ENCODE measurements at regions not wholly inside any gene's neighbourhood (a gene's known extent, or its start where the extent isn't known, plus 50 kb on each side); places are given as distances from the start of the nearest gene placed in this dataset.
A peak's percentile ranks its signal among the peaks of the same experiment; 100 is the strongest.

DNA sequence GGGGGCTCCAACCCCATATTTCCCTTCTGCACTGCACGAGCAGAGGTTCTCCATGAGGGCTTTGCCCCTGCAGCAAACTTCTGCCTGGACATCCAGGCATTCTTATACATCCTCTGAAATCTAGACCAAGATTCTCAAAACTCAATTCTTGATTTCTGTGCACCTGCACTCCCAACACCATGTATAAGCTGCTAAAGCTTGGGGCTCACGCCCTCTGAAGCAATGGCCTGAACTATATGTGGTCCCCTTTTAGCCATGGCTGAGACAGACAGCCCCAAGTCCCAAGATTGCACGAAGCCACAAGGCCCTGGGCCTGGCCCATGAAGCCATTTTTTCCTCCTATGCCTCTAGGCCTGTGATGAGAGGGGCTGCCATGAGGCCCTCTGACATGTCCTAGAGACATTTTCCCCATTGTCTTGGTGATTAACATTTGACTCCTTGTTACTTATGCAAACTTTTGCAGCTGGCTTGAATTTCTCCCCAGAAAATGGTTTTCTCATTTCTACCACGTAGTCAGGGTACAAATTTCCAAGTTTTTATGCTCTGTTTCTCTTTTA is 468.0 kb upstream of the SLIT2 start:
- intact Hi-C loops (cut with DNase I), result no loop called here
- no peak for DNase-seq
- Histone ChIP-seq H3K36me3 (replicated peaks in 1 of 2) (no peaks in the 10 kb centered on the region), H3K27me3 (no peaks in the 10 kb centered on the region), H3K4me1 (replicated peaks in 1 of 2) (no peaks in the 10 kb centered on the region), H3K4me3 (no peak overlapping the region), H3K27ac (no peak overlapping the region), H3K9me3 (replicated peaks in 1 of 3) (no peaks in the 10 kb centered on the region)
- 72 to 95% (median 82%) methylated on average over 4 of the region's 4 CpGs for WGBS, 4 donors
- no peak for TF ChIP-seq POLR2A (IDR thresholded peaks at IDR 0.05)
- TF ChIP-seq, protein P1, sequence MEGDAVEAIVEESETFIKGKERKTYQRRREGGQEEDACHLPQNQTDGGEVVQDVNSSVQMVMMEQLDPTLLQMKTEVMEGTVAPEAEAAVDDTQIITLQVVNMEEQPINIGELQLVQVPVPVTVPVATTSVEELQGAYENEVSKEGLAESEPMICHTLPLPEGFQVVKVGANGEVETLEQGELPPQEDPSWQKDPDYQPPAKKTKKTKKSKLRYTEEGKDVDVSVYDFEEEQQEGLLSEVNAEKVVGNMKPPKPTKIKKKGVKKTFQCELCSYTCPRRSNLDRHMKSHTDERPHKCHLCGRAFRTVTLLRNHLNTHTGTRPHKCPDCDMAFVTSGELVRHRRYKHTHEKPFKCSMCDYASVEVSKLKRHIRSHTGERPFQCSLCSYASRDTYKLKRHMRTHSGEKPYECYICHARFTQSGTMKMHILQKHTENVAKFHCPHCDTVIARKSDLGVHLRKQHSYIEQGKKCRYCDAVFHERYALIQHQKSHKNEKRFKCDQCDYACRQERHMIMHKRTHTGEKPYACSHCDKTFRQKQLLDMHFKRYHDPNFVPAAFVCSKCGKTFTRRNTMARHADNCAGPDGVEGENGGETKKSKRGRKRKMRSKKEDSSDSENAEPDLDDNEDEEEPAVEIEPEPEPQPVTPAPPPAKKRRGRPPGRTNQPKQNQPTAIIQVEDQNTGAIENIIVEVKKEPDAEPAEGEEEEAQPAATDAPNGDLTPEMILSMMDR (IDR thresholded peaks at IDR 0.05), result no peak

DNA sequence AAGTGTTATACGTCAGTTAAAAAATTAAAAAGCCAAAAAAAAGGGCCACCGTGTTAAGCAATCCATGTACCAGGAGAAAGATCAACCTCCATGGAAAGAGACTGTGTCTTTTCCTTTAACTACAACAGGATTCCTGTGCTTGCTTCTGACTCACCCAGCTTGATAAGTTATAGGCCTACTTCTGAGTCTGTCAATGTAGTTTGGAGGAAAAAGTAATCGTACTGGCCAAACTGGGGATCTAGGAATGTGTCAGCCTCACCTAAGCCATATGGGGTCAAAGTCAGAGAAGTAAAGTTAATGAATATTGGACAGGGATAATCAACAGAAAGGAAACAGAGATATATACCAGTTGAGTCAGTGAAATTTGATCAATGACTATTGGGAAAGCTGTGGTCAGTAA is 470.8 kb upstream of the SLIT2 start:
- no peak for DNase-seq
- TF ChIP-seq, protein P1 (IDR thresholded peaks at IDR 0.05), result no peak
- TF ChIP-seq POLR2A (IDR thresholded peaks at IDR 0.05), result no peak
- Histone ChIP-seq H3K27me3 (no peaks in the 10 kb centered on the region), H3K4me1 (replicated peaks in 1 of 2) (peaks cover 0 to 5% of the 10 kb centered on the region in 2 donors), H3K27ac (no peak overlapping the region), H3K36me3 (replicated peaks in 1 of 2) (no peaks in the 10 kb centered on the region), H3K4me3 (no peak overlapping the region), H3K9me3 (replicated peaks in 1 of 3) (no peaks in the 10 kb centered on the region)
- WGBS, 4 donors, result 79 to 93% (median 82%) methylated on average over 3 of the region's 3 CpGs
- intact Hi-C loops (cut with DNase I), result no loop called here

DNA sequence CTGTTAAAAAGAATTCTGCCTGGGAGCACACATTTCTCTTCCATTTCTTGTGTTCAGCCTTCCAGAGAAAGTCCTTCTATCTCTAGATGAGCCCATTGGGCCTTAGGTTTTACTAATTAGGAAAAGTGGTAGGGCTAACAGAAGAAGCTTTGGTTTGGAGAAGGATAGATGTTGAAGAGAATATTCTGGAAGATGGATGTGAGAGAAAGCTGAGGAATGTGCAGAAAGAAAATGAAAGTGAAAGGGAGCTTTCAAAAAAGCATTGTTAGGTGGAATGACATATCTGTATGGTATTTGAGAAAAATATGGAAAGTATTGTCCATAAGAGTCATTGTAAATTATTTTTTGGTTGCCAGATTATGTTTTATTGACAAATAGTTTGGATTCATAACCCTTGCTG is 474.8 kb upstream of the SLIT2 start:
- intact Hi-C loops (cut with DNase I), result no loop called here
- no peak for DNase-seq
- Histone ChIP-seq H3K9me3 (replicated peaks in 1 of 3) (no peaks in the 10 kb centered on the region), H3K27me3 (no peaks in the 10 kb centered on the region), H3K36me3 (replicated peaks in 1 of 2) (no peaks in the 10 kb centered on the region), H3K4me3 (no peak overlapping the region), H3K4me1 (replicated peaks in 1 of 2) (peaks cover 0 to 5% of the 10 kb centered on the region in 2 donors), H3K27ac (no peak overlapping the region)
- no peak for TF ChIP-seq POLR2A (IDR thresholded peaks at IDR 0.05)
- TF ChIP-seq, protein P1 (IDR thresholded peaks at IDR 0.05), result no peak

DNA sequence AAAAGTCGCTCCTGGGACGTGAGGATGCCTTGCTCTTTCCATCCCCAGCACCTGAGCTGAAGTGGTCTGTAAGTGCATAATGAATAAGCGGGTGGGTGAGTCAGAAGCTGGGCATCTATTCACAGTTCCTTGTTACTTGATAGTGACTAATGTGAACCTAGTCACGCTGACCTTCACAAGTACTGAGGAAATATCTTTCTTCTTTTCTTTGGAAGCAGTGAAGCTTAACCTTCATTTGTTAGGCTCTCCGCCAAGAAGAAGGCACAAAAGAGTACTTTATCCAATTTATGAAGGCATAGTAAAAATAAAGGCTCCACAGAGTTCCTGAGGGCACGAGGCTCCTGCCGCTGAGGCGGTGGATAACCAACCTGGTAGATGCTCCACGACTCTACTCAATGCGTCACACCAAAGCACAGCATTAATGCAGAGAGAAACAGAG is 475.7 kb upstream of the SLIT2 start:
- WGBS, 4 donors, result 40 to 55% (median 43%) methylated on average over 10 of the region's 10 CpGs
- no peak for TF ChIP-seq POLR2A (IDR thresholded peaks at IDR 0.05)
- TF ChIP-seq, protein P1 (IDR thresholded peaks at IDR 0.05), result no peak
- DNase-seq, result peak; percentile 40 to 84 (median 80)
- intact Hi-C loops (cut with DNase I), result no loop called here
- Histone ChIP-seq H3K9me3 (replicated peaks in 1 of 3) (no peaks in the 10 kb centered on the region), H3K27me3 (no peaks in the 10 kb centered on the region), H3K27ac (no peak overlapping the region), H3K4me3 (no peak overlapping the region), H3K4me1 (replicated peaks in 1 of 2) (peaks cover 0 to 5% of the 10 kb centered on the region in 2 donors), H3K36me3 (replicated peaks in 1 of 2) (no peaks in the 10 kb centered on the region)

Measured in adrenal gland (tissue), 9 donors.